WTC11 (cell line): ENCODE measurements at regions not wholly inside any gene's neighbourhood (a gene's known extent, or its start where the extent isn't known, plus 50 kb on each side); places are given as distances from the start of the nearest gene placed in this dataset.

Source experiments
- ATAC-seq: fragments of 200-7000 bp; cut with Tn5 transposase; 2 replicates; pipeline ENCODE4 v1.10.0; 2021; ENCODE audit warnings: mild to moderate bottlenecking, moderate library complexity
- CTCF ChIA-PET: fragments of 300-600 bp; sonication (Branson Sonifier 250); formaldehyde crosslinking; loops from one replicate; lab custom pipeline; 2021; ENCODE audit warnings: antibody characterized with exemption; lab: Charles Lee
- POLR2A ChIA-PET: fragments of 350-600 bp; sonication (Branson Sonifier 250); formaldehyde crosslinking; loops from one replicate; lab custom pipeline; 2021; ENCODE audit warnings: antibody characterized with exemption; lab: Charles Lee
- DNase-seq: peaks from one replicate; pipeline ENCODE4 v3.0.0; 2021; ENCODE audit warnings: low spot score
- H3K27ac Mint-ChIP-seq: 2 replicates; pipeline ENCODE4 v1.8.0; 2021; ENCODE audit warnings: mixed read lengths
- H3K27me3 Mint-ChIP-seq: 2 replicates; pipeline ENCODE4 v1.8.0; 2021; ENCODE audit warnings: low read depth, mild to moderate bottlenecking, moderate library complexity, mixed read lengths
- H3K36me3 Mint-ChIP-seq: 2 replicates; pipeline ENCODE4 v1.8.0; 2021; ENCODE audit warnings: mixed read lengths
- H3K4me1 Mint-ChIP-seq: 2 replicates; pipeline ENCODE4 v1.8.0; 2022; ENCODE audit warnings: mixed read lengths
- H3K4me3 Mint-ChIP-seq: 2 replicates; pipeline ENCODE4 v1.8.0; 2021; ENCODE audit warnings: mild to moderate bottlenecking, moderate library complexity, mixed read lengths
- H3K9me3 Mint-ChIP-seq: 2 replicates; pipeline ENCODE4 v1.8.0; 2021; ENCODE audit warnings: mixed read lengths
- ETV6 ChIP-seq: sonication (generic); formaldehyde crosslinking; IDR thresholded peaks from 2 replicates; pipeline ENCODE4 v1.8.1; 2022; ENCODE audit warnings: mild to moderate bottlenecking, missing genetic modification reagents
- FOXJ3 ChIP-seq: sonication (generic); formaldehyde crosslinking; IDR thresholded peaks from 2 replicates; pipeline ENCODE4 v1.9.0; 2021; ENCODE audit warnings: missing genetic modification reagents, mild to moderate bottlenecking, borderline replicate concordance
- FOXP1 ChIP-seq: sonication (generic); formaldehyde crosslinking; IDR thresholded peaks from 2 replicates; pipeline ENCODE4 v1.8.0; 2022; ENCODE audit warnings: missing genetic modification reagents, mild to moderate bottlenecking, moderate library complexity, borderline replicate concordance
- GABPB1 ChIP-seq: sonication (generic); formaldehyde crosslinking; IDR thresholded peaks from 2 replicates; pipeline ENCODE4 v1.8.1; 2023; ENCODE audit warnings: mild to moderate bottlenecking, missing genetic modification reagents
- GRHL2 ChIP-seq: fragments of 250-450 bp; sonication (Bioruptor Pico); IDR thresholded peaks from 2 replicates; pipeline ENCODE4 v1.8.0; 2022; ENCODE audit warnings: mild to moderate bottlenecking, moderate library complexity; ENCODE audit not compliant: insufficient replicate concordance, severe bottlenecking
- HMGA2 ChIP-seq: fragments of 250-450 bp; sonication (Bioruptor Pico); IDR thresholded peaks from 2 replicates; pipeline ENCODE4 v1.4.0; 2021; ENCODE audit warnings: mild to moderate bottlenecking, moderate library complexity
- JAZF1 ChIP-seq: fragments of 250-450 bp; sonication (Bioruptor Pico); IDR thresholded peaks from 2 replicates; pipeline ENCODE4 v1.9.0; 2021; ENCODE audit warnings: moderate library complexity, mild to moderate bottlenecking, inconsistent platforms
- JUN ChIP-seq: sonication (generic); formaldehyde crosslinking; IDR thresholded peaks from 2 replicates; pipeline ENCODE4 v1.8.0; 2023; ENCODE audit warnings: mild to moderate bottlenecking, missing genetic modification reagents
- NR1H2 ChIP-seq: sonication (generic); formaldehyde crosslinking; IDR thresholded peaks from 2 replicates; pipeline ENCODE4 v1.9.0; 2021; ENCODE audit warnings: mild to moderate bottlenecking, moderate library complexity, missing genetic modification reagents
- SOX15 ChIP-seq: fragments of 250-450 bp; sonication (Bioruptor Pico); IDR thresholded peaks from 2 replicates; pipeline ENCODE4 v1.9.0; 2021; ENCODE audit warnings: mild to moderate bottlenecking
- ZNF232 ChIP-seq: sonication (generic); formaldehyde crosslinking; IDR thresholded peaks from 2 replicates; pipeline ENCODE4 v1.8.0; 2022; ENCODE audit warnings: mild to moderate bottlenecking, missing genetic modification reagents
- ZNF416 ChIP-seq: fragments of 250-450 bp; sonication (Bioruptor Pico); IDR thresholded peaks from 2 replicates; pipeline ENCODE4 v1.9.0; 2021; ENCODE audit warnings: mild to moderate bottlenecking, inconsistent platforms
- ZNF671 ChIP-seq: fragments of 250-450 bp; sonication (Bioruptor Pico); IDR thresholded peaks from 2 replicates; pipeline ENCODE4 v1.8.0; 2021; ENCODE audit warnings: mild to moderate bottlenecking
- TF ChIP-seq, protein P1 (sequence below): fragments of 250-450 bp; sonication (Bioruptor Pico); IDR thresholded peaks from 2 replicates; pipeline ENCODE4 v1.8.0; 2021; ENCODE audit warnings: mild to moderate bottlenecking
- TF ChIP-seq, protein P2 (sequence below): sonication (generic); formaldehyde crosslinking; IDR thresholded peaks from 2 replicates; pipeline ENCODE4 v1.8.1; 2023; ENCODE audit warnings: mild to moderate bottlenecking, moderate library complexity, missing genetic modification reagents
- TF ChIP-seq, protein P3 (sequence below): sonication (generic); formaldehyde crosslinking; IDR thresholded peaks from 2 replicates; pipeline ENCODE4 v1.8.1; 2023; ENCODE audit warnings: mild to moderate bottlenecking, missing genetic modification reagents
- TF ChIP-seq, protein P4 (sequence below): fragments of 250-450 bp; sonication (Bioruptor Pico); IDR thresholded peaks from 2 replicates; pipeline ENCODE4 v1.9.0; 2021; ENCODE audit warnings: mild to moderate bottlenecking
- TF ChIP-seq, protein P5 (sequence below): sonication (generic); formaldehyde crosslinking; IDR thresholded peaks from 2 replicates; pipeline ENCODE4 v1.8.0; 2022; ENCODE audit warnings: mild to moderate bottlenecking, missing genetic modification reagents
- TF ChIP-seq, protein P6 (sequence below): sonication (generic); formaldehyde crosslinking; conservative IDR thresholded peaks from 2 replicates; pipeline ENCODE4 v1.8.1; 2023; ENCODE audit warnings: mild to moderate bottlenecking, low read depth, missing genetic modification reagents, moderate library complexity

DNA sequence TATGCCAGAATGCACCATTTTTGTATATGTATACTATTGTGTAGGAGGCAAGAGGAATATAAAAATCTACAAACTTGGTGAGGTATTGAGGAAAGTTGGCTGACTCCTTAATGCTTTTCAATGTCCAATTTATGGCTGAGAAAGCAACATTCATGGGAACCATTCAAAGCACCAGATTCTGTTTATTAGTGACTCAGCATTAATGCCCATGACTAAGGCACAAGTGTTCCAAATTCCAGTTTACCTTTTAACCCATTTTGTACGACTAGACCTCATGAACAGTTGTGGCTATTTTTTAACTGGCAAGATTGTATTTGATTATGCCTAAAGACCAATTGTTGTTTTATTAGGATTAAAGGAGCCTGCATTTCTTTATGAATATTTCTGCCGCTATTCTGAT is 375.4 kb upstream of the ATP2B1 start:
- ATAC-seq (no peak), DNase-seq (no peak)
- Mint-ChIP-seq H3K4me1 (peaks cover 2% of the 10 kb centered on the region; the same call in 1 of the 2 replicates), H3K36me3 (no peaks in the 10 kb centered on the region), H3K4me3 (no peak overlapping the region), H3K9me3 (no peaks in the 10 kb centered on the region), H3K27me3 (no peaks in the 10 kb centered on the region), H3K27ac (no peak overlapping the region)
- TF ChIP-seq, protein P1, sequence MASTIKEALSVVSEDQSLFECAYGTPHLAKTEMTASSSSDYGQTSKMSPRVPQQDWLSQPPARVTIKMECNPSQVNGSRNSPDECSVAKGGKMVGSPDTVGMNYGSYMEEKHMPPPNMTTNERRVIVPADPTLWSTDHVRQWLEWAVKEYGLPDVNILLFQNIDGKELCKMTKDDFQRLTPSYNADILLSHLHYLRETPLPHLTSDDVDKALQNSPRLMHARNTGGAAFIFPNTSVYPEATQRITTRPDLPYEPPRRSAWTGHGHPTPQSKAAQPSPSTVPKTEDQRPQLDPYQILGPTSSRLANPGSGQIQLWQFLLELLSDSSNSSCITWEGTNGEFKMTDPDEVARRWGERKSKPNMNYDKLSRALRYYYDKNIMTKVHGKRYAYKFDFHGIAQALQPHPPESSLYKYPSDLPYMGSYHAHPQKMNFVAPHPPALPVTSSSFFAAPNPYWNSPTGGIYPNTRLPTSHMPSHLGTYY (CRISPR knock-in tag) = no peak
- TF ChIP-seq ETV6 (CRISPR knock-in tag) (no peak), ZNF671 (no peak), FOXJ3 (CRISPR knock-in tag) (no peak), HMGA2 (CRISPR knock-in tag) (no peak), GABPB1 (CRISPR knock-in tag) (no peak), SOX15 (CRISPR knock-in tag) (no peak), JUN (CRISPR knock-in tag) (no peak), NR1H2 (no peak)
- TF ChIP-seq, protein P2, sequence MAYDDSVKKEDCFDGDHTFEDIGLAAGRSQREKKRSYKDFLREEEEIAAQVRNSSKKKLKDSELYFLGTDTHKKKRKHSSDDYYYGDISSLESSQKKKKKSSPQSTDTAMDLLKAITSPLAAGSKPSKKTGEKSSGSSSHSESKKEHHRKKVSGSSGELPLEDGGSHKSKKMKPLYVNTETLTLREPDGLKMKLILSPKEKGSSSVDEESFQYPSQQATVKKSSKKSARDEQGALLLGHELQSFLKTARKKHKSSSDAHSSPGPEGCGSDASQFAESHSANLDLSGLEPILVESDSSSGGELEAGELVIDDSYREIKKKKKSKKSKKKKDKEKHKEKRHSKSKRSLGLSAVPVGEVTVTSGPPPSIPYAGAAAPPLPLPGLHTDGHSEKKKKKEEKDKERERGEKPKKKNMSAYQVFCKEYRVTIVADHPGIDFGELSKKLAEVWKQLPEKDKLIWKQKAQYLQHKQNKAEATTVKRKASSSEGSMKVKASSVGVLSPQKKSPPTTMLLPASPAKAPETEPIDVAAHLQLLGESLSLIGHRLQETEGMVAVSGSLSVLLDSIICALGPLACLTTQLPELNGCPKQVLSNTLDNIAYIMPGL (CRISPR knock-in tag) = no peak
- ChIA-PET CTCF (no interaction called here), POLR2A (no interaction called here)

DNA sequence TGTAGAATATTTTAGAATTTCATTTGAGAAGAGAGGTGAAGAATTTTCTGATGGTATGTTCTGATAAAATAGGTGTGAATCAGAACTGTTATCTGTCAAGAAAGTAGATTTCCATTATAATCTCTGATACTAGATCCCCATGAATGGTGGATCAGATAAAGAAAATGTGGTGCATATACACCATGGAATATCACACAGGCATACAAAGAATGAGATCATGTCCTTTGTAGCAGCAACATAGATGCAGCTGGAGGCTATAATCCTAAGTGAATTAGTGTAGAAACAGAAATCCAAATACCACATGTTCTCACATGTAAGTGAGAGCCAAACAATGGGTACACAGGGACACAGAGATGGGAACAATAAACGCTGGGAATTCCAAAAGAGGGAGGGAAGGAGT is 372.0 kb upstream of the ATP2B1 start:
- H3K27ac Mint-ChIP-seq = no peak overlapping the region
- TF ChIP-seq, protein P3, sequence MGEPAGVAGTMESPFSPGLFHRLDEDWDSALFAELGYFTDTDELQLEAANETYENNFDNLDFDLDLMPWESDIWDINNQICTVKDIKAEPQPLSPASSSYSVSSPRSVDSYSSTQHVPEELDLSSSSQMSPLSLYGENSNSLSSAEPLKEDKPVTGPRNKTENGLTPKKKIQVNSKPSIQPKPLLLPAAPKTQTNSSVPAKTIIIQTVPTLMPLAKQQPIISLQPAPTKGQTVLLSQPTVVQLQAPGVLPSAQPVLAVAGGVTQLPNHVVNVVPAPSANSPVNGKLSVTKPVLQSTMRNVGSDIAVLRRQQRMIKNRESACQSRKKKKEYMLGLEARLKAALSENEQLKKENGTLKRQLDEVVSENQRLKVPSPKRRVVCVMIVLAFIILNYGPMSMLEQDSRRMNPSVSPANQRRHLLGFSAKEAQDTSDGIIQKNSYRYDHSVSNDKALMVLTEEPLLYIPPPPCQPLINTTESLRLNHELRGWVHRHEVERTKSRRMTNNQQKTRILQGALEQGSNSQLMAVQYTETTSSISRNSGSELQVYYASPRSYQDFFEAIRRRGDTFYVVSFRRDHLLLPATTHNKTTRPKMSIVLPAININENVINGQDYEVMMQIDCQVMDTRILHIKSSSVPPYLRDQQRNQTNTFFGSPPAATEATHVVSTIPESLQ (CRISPR knock-in tag) = no peak
- TF ChIP-seq, protein P4, sequence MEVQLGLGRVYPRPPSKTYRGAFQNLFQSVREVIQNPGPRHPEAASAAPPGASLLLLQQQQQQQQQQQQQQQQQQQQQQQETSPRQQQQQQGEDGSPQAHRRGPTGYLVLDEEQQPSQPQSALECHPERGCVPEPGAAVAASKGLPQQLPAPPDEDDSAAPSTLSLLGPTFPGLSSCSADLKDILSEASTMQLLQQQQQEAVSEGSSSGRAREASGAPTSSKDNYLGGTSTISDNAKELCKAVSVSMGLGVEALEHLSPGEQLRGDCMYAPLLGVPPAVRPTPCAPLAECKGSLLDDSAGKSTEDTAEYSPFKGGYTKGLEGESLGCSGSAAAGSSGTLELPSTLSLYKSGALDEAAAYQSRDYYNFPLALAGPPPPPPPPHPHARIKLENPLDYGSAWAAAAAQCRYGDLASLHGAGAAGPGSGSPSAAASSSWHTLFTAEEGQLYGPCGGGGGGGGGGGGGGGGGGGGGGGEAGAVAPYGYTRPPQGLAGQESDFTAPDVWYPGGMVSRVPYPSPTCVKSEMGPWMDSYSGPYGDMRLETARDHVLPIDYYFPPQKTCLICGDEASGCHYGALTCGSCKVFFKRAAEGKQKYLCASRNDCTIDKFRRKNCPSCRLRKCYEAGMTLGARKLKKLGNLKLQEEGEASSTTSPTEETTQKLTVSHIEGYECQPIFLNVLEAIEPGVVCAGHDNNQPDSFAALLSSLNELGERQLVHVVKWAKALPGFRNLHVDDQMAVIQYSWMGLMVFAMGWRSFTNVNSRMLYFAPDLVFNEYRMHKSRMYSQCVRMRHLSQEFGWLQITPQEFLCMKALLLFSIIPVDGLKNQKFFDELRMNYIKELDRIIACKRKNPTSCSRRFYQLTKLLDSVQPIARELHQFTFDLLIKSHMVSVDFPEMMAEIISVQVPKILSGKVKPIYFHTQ (CRISPR knock-in tag) = no peak
- TF ChIP-seq, protein P1 (CRISPR knock-in tag) = no peak
- TF ChIP-seq, protein P5, sequence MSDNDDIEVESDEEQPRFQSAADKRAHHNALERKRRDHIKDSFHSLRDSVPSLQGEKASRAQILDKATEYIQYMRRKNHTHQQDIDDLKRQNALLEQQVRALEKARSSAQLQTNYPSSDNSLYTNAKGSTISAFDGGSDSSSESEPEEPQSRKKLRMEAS (CRISPR knock-in tag) = no peak
- TF ChIP-seq GRHL2 = no peak
- no peak for TF ChIP-seq NR1H2
- TF ChIP-seq ZNF416 (CRISPR knock-in tag) = no peak
- TF ChIP-seq JAZF1 (CRISPR knock-in tag) = no peak
- TF ChIP-seq FOXP1 = no peak
- no peak for TF ChIP-seq ZNF232 (CRISPR knock-in tag)
- TF ChIP-seq, protein P6, sequence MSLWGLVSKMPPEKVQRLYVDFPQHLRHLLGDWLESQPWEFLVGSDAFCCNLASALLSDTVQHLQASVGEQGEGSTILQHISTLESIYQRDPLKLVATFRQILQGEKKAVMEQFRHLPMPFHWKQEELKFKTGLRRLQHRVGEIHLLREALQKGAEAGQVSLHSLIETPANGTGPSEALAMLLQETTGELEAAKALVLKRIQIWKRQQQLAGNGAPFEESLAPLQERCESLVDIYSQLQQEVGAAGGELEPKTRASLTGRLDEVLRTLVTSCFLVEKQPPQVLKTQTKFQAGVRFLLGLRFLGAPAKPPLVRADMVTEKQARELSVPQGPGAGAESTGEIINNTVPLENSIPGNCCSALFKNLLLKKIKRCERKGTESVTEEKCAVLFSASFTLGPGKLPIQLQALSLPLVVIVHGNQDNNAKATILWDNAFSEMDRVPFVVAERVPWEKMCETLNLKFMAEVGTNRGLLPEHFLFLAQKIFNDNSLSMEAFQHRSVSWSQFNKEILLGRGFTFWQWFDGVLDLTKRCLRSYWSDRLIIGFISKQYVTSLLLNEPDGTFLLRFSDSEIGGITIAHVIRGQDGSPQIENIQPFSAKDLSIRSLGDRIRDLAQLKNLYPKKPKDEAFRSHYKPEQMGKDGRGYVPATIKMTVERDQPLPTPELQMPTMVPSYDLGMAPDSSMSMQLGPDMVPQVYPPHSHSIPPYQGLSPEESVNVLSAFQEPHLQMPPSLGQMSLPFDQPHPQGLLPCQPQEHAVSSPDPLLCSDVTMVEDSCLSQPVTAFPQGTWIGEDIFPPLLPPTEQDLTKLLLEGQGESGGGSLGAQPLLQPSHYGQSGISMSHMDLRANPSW (CRISPR knock-in tag) = no peak
- TF ChIP-seq, all 79 proteins: peak for 0
- CTCF ChIA-PET = no interaction called here
- POLR2A ChIA-PET = no interaction called here
- no peak overlapping the region for H3K4me3 Mint-ChIP-seq
- H3K27me3 Mint-ChIP-seq = no peaks in the 10 kb centered on the region
- ATAC-seq (no peak), DNase-seq (no peak)
- H3K9me3 Mint-ChIP-seq = no peaks in the 10 kb centered on the region
- H3K4me1 Mint-ChIP-seq = peaks cover 2% of the 10 kb centered on the region; the same call in 1 of the 2 replicates
- no peaks in the 10 kb centered on the region for H3K36me3 Mint-ChIP-seq
